ENCODE measurements at regions not wholly inside any gene's neighbourhood (a gene's known extent, or its start where the extent isn't known, plus 50 kb on each side); places are given as distances from the start of the nearest gene placed in this dataset.

GRCh38 chr3:26963361-26963743 lies 340.8 kb downstream of the LRRC3B start:
- no peaks in the 10 kb centered on the region for H3K4me1 ChIP-seq
- H3K9me3 ChIP-seq, result peaks cover 0 to 3% (median 0%) of the 10 kb centered on the region in 4 donors
- no peak overlapping the region for H3K27ac ChIP-seq
- H3K36me3 ChIP-seq, result no peaks in the 10 kb centered on the region
- no peaks in the 10 kb centered on the region for H3K27me3 ChIP-seq
- TF ChIP-seq EP300 (IDR thresholded peaks at IDR 0.05) (no peak), POLR2A (IDR thresholded peaks at IDR 0.05) (no peak), CTCF (IDR thresholded peaks at IDR 0.05) (no peak), POLR2AphosphoS5 (IDR thresholded peaks at IDR 0.05) (no peak)
- 88 to 91% methylated on average over 5 of the region's 5 CpGs for WGBS, 2 donors
- no peak overlapping the region for H3K4me3 ChIP-seq
- DNase-seq (no peak), ATAC-seq (ENCODE audit: low FRiP score in 2 of 2) (no peak)

- Histone ChIP-seq H3K27me3 (no peaks in the 10 kb centered on the region), H3K4me1 (no peaks in the 10 kb centered on the region), H3K27ac (no peak overlapping the region), H3K4me3 (no peak overlapping the region), H3K36me3 (no peaks in the 10 kb centered on the region), H3K9me3 (peaks cover 0 to 3% (median 0%) of the 10 kb centered on the region in 4 donors)
- TF ChIP-seq CTCF (IDR thresholded peaks at IDR 0.05), result no peak
- no peak for DNase-seq
- no peak for ATAC-seq (ENCODE audit: low FRiP score in 2 of 2)
Observed at GRCh38 chr3:26964313-26964712, 341.7 kb downstream of the LRRC3B start.

GRCh38 chr3:26964836-26965235 lies 342.3 kb downstream of the LRRC3B start:
- TF ChIP-seq CTCF (IDR thresholded peaks at IDR 0.05) (no peak), POLR2A (IDR thresholded peaks at IDR 0.05) (no peak), POLR2AphosphoS5 (IDR thresholded peaks at IDR 0.05) (no peak), EP300 (IDR thresholded peaks at IDR 0.05) (no peak)
- ATAC-seq (ENCODE audit: low FRiP score in 2 of 2) (no peak), DNase-seq (no peak)
- Histone ChIP-seq H3K27ac (no peak overlapping the region), H3K36me3 (no peaks in the 10 kb centered on the region), H3K4me3 (no peak overlapping the region), H3K9me3 (peaks cover 0 to 3% (median 0%) of the 10 kb centered on the region in 4 donors), H3K27me3 (no peaks in the 10 kb centered on the region), H3K4me1 (no peaks in the 10 kb centered on the region)
- 72 to 77% methylated on average over 2 of the region's 2 CpGs for WGBS, 2 donors

GRCh38 chr3:26967501-26967900 lies 344.9 kb downstream of the LRRC3B start:
- Histone ChIP-seq H3K9me3 (peaks cover 0 to 3% (median 0%) of the 10 kb centered on the region in 4 donors), H3K4me1 (no peaks in the 10 kb centered on the region), H3K36me3 (no peaks in the 10 kb centered on the region), H3K27ac (no peak overlapping the region), H3K4me3 (no peak overlapping the region), H3K27me3 (no peaks in the 10 kb centered on the region)
- TF ChIP-seq EP300 (IDR thresholded peaks at IDR 0.05), result no peak
- TF ChIP-seq CTCF (IDR thresholded peaks at IDR 0.05), result no peak
- no peak for TF ChIP-seq POLR2AphosphoS5 (IDR thresholded peaks at IDR 0.05)
- TF ChIP-seq POLR2A (IDR thresholded peaks at IDR 0.05), result no peak
- no peak for DNase-seq
- WGBS, 2 donors, result 53 to 65% methylated on average over 1 of the region's 1 CpG
- ATAC-seq (ENCODE audit: low FRiP score in 2 of 2), result no peak

- TF ChIP-seq EP300 (IDR thresholded peaks at IDR 0.05) (no peak), POLR2A (IDR thresholded peaks at IDR 0.05) (no peak)
- no peak for DNase-seq
Observed at GRCh38 chr3:26984416-26985390, 362.1 kb downstream of the LRRC3B start.

More at GRCh38 chr3:26984416-26985390, 362.1 kb downstream of the LRRC3B start:
- Histone ChIP-seq H3K27me3 (no peaks in the 10 kb centered on the region), H3K4me1 (peaks cover 0 to 5% (median 2%) of the 10 kb centered on the region in 4 donors), H3K27ac (no peak overlapping the region), H3K36me3 (no peaks in the 10 kb centered on the region), H3K4me3 (no peak overlapping the region), H3K9me3 (no peaks in the 10 kb centered on the region)
- 68 to 71% methylated on average over 4 of the region's 4 CpGs for WGBS, 2 donors
- ATAC-seq (ENCODE audit: low FRiP score in 2 of 2), result no peak
